GM18505 (cell line): ENCODE measurements at regions not wholly inside any gene's neighbourhood (a gene's known extent, or its start where the extent isn't known, plus 50 kb on each side); places are given as distances from the start of the nearest gene placed in this dataset.

Source experiments
- ATAC-seq: cut with Tn5 transposase; IDR thresholded peaks from one replicate; pipeline ENCODE4 v1.9.1; 2021; ENCODE audit not compliant: unreplicated experiment
- POLR2A ChIP-seq: IDR thresholded peaks from 4 replicates; pipeline ENCODE4 v1.6.1; 2011; ENCODE audit warnings: borderline replicate concordance; ENCODE audit not compliant: insufficient read depth, insufficient read length; ENCODE audit errors: extremely low read depth

DNA sequence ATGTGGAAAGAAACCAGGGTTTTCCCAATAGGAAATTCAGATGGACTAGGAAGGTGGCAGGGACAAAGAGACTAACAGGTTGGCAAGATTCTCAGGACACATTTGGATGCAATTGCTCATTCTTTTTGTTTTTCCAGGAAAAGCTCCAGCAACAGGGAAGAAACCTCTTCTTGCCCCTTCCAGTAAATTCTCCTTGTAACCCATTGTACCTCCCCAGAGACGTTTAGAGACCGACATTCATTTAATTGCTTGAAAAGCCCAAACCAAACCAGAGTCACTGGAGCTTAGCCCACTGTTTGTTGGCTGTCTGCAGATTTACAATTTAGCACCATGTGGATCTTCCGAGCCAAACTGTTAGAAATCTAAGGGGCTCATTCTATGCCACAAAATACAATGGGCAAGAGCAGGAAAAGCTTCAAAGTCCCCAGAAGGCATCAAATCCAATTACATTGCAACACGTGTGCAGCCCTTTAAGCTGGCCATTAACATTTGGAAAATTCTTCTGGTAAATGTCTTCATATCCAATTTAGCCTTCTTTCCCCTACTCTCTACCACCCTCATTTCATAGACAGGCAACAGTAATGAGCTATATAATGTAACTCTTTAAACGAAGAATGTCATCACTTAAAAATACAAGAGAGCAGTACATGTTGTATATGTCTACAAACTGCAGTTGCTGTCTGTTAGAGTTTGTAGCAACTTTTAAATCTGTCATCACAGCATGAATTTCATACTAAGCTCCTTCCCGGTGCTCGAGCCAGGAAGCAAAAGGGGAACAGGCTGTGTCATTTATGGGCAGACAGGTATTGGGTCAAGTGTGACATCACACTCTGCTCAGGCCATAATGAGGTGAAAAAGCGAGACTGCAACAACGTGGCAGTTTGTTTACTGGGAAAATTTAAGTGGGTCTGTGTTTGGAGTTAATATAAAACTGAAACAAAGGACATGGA, 235.6 kb upstream of the HNRNPA3 start:
- no peak for ATAC-seq
- no peak for TF ChIP-seq POLR2A

DNA sequence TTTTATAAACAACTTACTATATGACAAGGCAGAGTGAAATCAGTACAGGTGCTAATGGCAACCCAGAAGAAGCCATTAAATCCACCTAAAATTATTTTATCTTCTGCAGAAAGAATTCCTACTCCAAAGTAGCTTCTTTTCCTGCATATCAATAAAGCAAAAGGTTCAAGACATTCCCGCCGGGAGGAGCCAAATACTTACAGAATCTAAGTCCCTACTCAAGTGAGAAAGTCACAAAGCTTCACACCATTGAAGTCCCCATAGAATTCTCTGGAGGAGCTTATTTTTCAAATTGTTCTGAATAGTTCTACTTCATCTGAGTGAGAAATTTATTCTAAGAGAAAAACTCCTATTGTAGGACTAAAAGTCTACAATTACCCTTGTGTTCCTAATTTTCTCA, 233.7 kb upstream of the HNRNPA3 start:
- no peak for TF ChIP-seq POLR2A
- no peak for ATAC-seq

DNA sequence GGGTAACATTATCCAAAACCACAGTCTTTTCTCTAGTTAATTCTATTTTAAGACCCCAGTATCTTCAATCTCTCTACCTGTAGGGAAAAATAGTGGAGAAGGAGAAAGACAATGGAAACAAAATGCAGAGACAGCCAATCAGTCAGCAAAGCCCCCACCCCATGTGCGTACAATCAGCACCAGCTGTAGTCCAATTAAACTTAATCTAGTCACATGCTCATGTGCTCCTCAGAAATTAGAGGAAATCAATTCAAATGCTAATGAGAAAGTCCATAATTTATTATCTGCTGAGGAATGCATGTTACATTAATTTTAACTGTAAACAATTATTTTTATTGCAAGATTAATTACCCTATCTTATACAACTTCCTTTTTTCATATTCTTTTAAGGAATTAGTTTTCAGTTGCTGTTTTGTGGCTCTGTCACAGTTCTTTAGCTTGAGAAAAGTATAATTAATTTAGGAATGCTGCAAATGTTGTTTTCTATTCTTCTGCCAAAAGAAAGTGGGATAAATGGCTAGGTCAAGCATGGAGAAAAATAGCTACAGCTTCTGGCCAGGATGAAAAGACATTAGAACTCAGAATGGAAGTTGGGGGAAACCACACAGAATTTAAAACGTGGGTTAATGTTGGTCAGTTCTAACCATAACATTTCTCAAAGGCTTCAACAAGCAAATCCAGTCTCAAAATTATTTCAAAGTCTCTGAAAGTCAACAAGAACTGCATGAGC, 232.4 kb upstream of the HNRNPA3 start:
- no peak for ATAC-seq
- TF ChIP-seq POLR2A = no peak

DNA sequence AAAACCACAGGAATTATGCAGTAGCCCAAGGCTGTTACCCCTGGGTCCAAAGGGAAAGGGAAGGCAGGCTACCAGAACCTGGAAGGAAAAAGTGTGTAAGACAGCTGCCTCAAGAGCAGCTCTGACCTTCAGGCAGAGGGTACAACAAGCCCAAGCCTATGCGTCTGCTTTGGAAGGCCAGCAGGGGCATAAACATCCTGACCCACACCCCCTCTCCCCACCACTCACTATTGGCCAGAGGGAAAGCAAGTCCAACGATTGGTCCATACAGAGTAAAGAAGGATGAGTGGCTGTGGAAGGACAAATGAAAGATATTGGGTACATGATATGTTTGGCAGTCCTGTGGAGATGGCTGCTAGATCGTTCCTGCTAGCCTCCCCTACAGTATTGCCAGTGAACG, 227.6 kb upstream of the HNRNPA3 start:
- TF ChIP-seq POLR2A = no peak
- ATAC-seq = no peak

DNA sequence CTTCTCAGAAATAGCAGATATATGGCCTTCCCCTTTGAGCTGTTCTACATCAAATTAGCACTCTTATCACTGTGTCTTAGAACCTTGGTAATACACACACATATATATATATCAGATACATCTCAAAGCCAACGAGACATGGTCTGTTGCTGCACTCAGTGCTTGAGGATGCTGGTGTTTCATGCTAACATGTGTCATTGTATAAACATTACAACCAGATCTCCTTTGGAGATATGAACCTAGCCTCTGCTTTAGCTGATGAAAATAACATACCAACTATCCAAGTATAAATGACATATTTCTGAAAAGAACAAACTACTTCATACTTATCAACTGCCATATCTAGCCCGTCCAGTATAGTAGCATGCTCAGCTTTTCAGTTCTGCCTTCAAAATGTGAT, 226.7 kb upstream of the HNRNPA3 start:
- no peak for ATAC-seq
- no peak for TF ChIP-seq POLR2A

DNA sequence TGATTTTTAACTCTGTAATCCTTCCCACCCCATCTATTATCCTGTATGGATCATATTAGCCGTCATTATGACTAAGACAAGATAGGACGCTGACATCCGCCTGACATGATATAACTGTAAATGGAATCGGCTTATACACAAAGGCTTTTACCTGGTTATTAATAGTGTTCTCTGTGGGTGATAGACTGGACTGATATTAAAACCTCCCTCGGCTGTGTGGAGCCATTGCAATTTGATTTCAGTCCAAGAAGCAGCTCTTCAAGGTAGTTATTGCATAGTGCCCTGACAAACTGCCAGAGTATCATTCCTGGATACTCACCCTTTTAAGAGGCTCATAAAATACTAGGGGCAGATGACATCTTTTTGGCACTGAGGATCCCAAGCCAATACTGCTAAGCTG, 226.1 kb upstream of the HNRNPA3 start:
- no peak for ATAC-seq
- TF ChIP-seq POLR2A = no peak

DNA sequence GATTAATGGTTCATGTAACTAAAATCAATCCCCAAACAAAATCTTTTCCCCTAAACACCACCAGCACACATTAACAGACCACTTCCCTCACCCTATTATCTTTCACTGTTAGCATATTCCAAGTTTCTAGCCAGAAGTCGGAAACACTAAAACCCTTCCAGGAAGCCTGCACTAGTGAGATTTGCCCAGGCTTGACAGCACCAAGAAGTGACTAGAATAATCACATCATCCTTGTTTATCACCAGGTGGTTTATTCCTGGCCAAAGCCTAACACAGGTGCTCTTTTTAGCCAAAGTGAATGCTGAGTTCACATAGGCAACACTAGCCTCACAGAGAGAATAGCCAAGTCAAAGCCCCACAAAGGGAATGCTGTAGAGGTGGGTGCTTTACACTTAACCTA, 221.2 kb upstream of the HNRNPA3 start:
- TF ChIP-seq POLR2A = no peak
- no peak for ATAC-seq

DNA sequence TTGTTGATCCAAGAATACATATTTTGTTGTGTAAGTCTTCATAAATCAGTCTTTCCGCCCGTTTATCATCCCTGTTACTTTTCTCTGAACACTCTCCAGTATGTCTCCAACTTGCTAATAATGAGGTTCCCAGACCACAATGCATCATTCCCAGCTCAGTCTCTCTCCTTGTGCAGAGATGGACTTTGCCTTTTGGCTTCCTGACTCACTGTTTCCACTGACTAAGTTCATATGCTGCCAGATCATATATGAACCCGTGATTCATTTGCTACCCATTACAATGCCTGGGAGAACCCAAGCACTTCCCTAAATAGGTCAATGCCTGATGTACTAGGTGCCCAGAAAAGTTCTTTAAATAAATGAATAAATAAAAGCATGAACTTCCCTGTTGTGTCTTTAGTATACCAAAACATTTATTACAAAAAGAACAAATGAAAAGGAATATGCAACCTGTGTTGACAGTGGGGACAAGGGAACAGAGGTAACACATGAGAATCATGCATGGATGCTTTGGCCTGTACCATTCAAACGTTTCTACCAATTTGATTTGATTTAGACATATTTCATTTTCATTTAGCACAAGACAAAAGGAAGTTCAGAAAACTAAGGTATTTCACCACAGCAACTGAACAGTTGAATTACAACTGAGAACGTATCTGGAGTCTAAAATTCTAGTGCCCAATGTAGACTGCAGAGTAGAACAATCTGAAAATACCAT, 215.4 kb upstream of the HNRNPA3 start:
- ATAC-seq = peak; percentile 63
- TF ChIP-seq POLR2A = no peak

DNA sequence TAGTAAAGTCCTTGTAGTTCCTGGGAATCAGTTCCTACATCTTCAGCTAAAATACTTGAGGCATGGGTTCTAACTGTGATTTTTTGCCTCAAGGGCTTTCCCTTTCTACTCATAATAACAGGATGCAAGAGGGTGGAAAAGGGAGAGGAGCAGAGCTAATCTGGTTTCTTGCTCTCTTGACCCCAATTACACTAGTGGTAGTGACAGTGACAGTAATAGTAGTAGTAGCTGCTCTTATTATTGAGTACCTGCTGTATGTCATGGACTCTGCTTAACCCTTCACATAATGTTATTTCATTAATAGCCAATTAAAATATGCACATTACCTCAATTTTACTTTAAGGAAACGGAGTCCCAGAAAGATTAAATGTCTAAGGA, 214.8 kb upstream of the HNRNPA3 start:
- no peak for TF ChIP-seq POLR2A
- ATAC-seq = peak; percentile 18

DNA sequence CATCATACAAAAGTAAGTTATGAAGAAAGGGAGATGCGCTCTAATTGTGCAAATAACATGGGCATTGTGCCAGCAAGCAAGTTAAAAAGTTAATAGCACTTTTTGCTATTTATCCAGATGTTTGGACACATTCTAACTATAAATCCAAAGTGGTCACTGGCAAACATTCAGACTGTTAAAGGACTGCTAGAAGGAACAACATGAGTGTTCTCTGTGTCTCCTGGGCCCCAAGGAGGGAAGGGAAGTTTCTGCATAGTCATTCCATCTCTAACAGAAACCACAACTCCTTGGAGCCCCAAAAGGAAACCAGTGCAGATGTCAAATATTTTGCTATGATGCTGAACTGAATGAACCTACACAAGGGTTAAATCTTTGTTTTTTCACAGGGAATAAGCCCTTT, 213.3 kb upstream of the HNRNPA3 start:
- no peak for TF ChIP-seq POLR2A
- ATAC-seq = peak; percentile 47

DNA sequence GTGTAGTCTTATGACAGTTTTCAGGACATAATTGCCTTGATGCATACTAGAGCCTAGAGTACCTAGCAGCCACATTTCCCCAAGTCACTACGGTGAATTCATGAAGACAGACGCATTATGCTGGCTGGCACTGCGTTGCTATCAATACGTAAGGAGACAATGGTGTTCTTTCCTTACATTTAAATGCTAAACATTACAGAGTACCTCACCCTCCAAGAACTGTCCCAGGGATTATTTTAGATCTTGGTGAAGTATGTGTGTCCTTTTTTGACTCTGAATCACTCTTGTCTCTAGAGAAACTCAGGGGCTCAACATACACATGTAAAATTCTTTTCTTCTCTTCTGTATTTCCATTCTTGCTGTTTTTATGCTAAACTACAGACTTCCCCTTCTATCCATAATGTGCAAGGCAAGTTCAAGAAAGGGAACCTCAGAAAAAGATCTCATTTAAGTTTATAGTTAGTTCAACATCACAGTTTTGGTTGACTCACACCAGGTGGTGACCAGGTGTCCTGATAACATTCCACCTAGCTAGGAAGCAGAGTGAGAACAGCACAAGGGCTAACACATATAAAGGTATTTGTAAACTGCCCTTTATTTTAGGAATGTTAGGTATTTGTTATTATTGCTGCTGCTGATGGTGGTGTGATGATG, 212.4 kb upstream of the HNRNPA3 start:
- ATAC-seq = no peak
- TF ChIP-seq POLR2A = no peak

DNA sequence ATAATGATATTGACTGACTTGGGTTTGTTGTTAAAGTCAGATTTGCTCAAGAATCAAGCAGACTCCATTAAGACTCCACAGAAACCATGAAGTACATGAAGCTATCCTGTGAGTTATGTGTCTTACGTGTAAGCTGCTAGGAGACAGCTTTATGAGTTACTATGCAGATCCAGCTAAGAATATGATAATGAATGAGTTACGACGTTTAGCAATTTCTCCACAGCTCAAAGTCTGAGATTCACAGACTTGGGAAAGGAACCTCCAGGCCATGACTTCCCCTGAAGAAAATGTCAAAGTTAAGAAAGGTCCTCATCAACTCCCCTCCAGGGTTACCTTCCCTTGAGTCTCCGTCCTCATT, 211.9 kb upstream of the HNRNPA3 start:
- ATAC-seq = no peak
- no peak for TF ChIP-seq POLR2A

DNA sequence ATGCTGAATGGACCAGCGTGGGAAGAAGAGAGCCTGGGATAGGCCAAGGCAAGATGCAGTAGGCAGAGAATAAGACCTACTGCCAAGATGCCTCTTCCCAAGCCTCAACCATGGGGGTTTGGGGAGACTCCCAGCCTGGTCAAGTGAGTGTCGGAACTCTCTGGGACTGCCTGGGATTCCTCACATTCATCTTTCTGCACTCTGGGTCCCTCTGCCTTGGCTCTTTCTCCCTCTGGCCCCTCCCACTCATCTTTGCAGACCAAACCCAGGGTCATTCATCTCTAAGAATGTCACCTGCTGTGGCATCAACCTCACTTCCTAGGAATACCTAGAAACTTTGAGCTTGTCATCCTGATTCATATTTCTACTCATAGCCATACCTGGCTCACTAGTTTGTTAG, 211.3 kb upstream of the HNRNPA3 start:
- ATAC-seq = no peak
- no peak for TF ChIP-seq POLR2A
